Calu3 (cell line): ENCODE measurements at regions not wholly inside any gene's neighbourhood (a gene's known extent, or its start where the extent isn't known, plus 50 kb on each side); places are given as distances from the start of the nearest gene placed in this dataset.

ENCODE experiments used
- BruUV-seq: library from RNA; stranded (reverse); fragments of 400-500 nt; replicated peaks from 2 replicates; lab custom pipeline; 2021; lab: Mats Ljungman, UMichigan
- CTCF ChIA-PET: fragments of 300-600 bp; sonication (Branson Sonifier 250); formaldehyde crosslinking; loops from one replicate; lab custom pipeline; 2022; ENCODE audit warnings: antibody characterized with exemption; lab: Charles Lee
- DNase-seq: peaks from one replicate; pipeline ENCODE4 v3.0.0; 2022
- H3K27ac Mint-ChIP-seq: one replicate; pipeline ENCODE4 v1.8.0; 2022; ENCODE audit warnings: mixed read lengths; ENCODE audit not compliant: unreplicated experiment
- H3K27me3 Mint-ChIP-seq: one replicate; pipeline ENCODE4 v1.8.0; 2022; ENCODE audit warnings: mixed read lengths; ENCODE audit not compliant: unreplicated experiment
- H3K36me3 Mint-ChIP-seq: one replicate; pipeline ENCODE4 v1.8.0; 2022; ENCODE audit warnings: mild to moderate bottlenecking, moderate library complexity, mixed read lengths; ENCODE audit not compliant: insufficient read depth, unreplicated experiment
- H3K4me1 Mint-ChIP-seq: one replicate; pipeline ENCODE4 v1.8.0; 2022; ENCODE audit warnings: mild to moderate bottlenecking, low read depth, mixed read lengths; ENCODE audit not compliant: unreplicated experiment
- H3K4me3 Mint-ChIP-seq: one replicate; pipeline ENCODE4 v1.8.0; 2022; ENCODE audit warnings: mild to moderate bottlenecking, low read depth, moderate library complexity, mixed read lengths; ENCODE audit not compliant: unreplicated experiment
- H3K9me3 Mint-ChIP-seq: one replicate; pipeline ENCODE4 v1.8.0; 2022; ENCODE audit warnings: low read depth, mixed read lengths; ENCODE audit not compliant: unreplicated experiment
- intact Hi-C: fragments of 100-400 bp; cut with micrococcal nuclease; formaldehyde crosslinking; loops from one replicate; pipeline ENCODE4 v1.10.0; 2022; ENCODE audit not compliant: unreplicated experiment
- TF ChIP-seq, protein P1 (sequence below): fragments of 200-600 bp; IDR thresholded peaks from one replicate; pipeline ENCODE4 v1.8.0; 2022; ENCODE audit warnings: antibody characterized with exemption; ENCODE audit not compliant: unreplicated experiment

DNA sequence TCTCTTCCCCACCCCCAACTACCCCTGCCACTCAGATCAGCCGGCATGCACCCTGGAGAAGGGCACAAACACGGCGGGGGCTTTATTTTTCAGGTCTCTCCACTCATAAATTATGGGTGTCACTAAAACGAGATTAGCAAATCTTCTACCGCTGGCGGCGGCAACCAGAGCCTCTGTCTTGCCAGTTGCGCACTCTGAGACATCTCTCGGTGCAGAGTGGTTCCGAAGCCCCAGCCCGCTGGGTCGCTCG, 125.3 kb upstream of the C11orf58 start:
- Mint-ChIP-seq H3K4me1 (peaks cover 12% of the 10 kb centered on the region), H3K27ac (no peak overlapping the region)

DNA sequence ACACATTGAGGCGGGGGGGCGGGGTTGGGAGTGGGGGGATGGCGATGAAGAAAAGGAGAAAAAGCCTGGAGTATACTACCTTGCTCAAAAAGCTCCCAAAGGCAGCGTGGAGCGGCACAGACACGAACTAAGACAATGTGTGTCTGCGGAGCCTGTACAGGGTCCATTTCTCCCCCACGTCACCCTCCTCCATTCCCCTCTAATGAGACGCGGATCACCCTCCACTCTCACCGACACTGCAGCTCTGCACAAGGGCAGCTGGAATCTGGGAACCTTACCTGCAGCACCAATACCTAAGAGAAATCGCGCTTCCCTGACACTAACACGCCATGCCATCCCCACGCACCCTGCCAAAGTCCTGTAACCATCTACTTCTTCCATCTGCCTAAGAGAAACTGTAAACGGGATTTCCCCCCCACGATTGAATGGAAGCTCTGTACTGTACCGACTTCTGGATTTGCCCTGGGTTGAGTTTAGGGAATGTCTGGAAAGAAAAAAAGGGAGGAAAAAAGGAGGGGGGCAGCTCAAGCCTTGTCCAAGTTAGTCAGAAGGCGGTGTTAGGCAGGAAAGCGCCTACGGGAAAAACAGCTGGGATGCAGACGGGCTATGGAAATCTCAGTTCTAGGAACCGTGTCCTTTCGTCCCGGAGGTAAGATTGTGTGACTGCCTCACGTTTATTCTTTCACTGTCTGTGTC, 125.7 kb upstream of the C11orf58 start:
- no peak for DNase-seq
- Mint-ChIP-seq H3K27me3 (peaks cover 28% of the 10 kb centered on the region), H3K36me3 (peaks cover 18% of the 10 kb centered on the region), H3K27ac (no peak overlapping the region), H3K4me1 (peaks cover 12% of the 10 kb centered on the region), H3K9me3 (no peaks in the 10 kb centered on the region), H3K4me3 (peak overlapping the region; percentile 86)
- no TSS peak for BruUV-seq
- intact Hi-C loops = loop anchor here (2.0 to 10.0 kb wide), 3 partner anchors 760 to 1285 kb away; no protein-coding TSS in a partner anchor
- CTCF ChIA-PET = interaction anchor here (0.6 to 2.1 kb wide), 6 partner anchors 8 to 960 kb away, joined by 4 to 20 read pairs (median 4); no protein-coding TSS in a partner anchor
- TF ChIP-seq, protein P1, sequence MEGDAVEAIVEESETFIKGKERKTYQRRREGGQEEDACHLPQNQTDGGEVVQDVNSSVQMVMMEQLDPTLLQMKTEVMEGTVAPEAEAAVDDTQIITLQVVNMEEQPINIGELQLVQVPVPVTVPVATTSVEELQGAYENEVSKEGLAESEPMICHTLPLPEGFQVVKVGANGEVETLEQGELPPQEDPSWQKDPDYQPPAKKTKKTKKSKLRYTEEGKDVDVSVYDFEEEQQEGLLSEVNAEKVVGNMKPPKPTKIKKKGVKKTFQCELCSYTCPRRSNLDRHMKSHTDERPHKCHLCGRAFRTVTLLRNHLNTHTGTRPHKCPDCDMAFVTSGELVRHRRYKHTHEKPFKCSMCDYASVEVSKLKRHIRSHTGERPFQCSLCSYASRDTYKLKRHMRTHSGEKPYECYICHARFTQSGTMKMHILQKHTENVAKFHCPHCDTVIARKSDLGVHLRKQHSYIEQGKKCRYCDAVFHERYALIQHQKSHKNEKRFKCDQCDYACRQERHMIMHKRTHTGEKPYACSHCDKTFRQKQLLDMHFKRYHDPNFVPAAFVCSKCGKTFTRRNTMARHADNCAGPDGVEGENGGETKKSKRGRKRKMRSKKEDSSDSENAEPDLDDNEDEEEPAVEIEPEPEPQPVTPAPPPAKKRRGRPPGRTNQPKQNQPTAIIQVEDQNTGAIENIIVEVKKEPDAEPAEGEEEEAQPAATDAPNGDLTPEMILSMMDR = no peak

More for the DNA sequence above, 125.3 kb upstream of the C11orf58 start:
- DNase-seq = peak; percentile 10
- Mint-ChIP-seq H3K27me3 (peaks cover 28% of the 10 kb centered on the region), H3K36me3 (peaks cover 18% of the 10 kb centered on the region), H3K4me3 (peak overlapping the region; percentile 86), H3K9me3 (no peaks in the 10 kb centered on the region)
- TF ChIP-seq, protein P1 = no peak
- intact Hi-C loops = loop anchor here (2.0 to 10.0 kb wide), 3 partner anchors 760 to 1286 kb away; no protein-coding TSS in a partner anchor
- CTCF ChIA-PET = interaction anchor here (0.6 to 2.1 kb wide), 16 partner anchors 9 to 983 kb away, joined by 3 to 20 read pairs (median 4); no protein-coding TSS in a partner anchor
- no TSS peak for BruUV-seq

DNA sequence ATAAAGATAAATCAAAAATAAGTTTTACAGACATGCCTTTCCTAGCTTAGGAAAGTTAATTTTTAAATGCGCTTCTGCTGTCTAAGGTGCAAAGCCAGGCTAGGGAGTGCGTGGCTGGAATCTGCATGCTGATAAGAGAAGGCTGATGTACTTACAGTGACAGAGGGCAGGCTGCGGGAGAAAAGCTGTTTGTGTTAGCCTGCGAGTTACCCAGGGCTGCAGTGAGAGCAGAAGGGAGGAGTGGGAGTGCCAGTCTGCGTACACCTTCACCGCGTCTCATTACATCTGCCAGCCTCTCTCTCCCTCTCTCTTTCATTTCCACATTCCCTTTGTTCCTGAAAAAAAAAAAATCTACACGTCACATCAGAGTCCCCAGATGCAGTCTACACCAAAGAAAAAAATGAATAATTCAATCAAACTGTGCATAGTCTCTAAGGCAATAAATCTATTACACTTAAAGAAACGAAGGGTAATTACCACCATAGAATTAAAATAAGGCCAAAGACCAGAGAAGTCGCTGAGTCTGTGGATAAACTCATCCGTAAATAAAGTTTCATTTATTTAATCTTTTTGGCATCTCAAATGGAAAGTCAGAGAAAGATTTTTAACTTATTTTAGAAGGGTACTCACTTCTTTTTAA, 126.4 kb upstream of the C11orf58 start:
- Mint-ChIP-seq H3K36me3 (peaks cover 18% of the 10 kb centered on the region), H3K4me3 (no peak overlapping the region), H3K9me3 (no peaks in the 10 kb centered on the region), H3K4me1 (peaks cover 12% of the 10 kb centered on the region), H3K27ac (no peak overlapping the region), H3K27me3 (peaks cover 28% of the 10 kb centered on the region)
- DNase-seq = no peak
- CTCF ChIA-PET = interaction anchor here (0.6 to 1.8 kb wide), 2 partner anchors 756 to 762 kb away, joined by 4 read pairs; no protein-coding TSS in a partner anchor
- BruUV-seq = no TSS peak
- TF ChIP-seq, protein P1 = no peak
- intact Hi-C loops = loop anchor here (2.0 to 10.0 kb wide), 3 partner anchors 759 to 1285 kb away; no protein-coding TSS in a partner anchor

DNA sequence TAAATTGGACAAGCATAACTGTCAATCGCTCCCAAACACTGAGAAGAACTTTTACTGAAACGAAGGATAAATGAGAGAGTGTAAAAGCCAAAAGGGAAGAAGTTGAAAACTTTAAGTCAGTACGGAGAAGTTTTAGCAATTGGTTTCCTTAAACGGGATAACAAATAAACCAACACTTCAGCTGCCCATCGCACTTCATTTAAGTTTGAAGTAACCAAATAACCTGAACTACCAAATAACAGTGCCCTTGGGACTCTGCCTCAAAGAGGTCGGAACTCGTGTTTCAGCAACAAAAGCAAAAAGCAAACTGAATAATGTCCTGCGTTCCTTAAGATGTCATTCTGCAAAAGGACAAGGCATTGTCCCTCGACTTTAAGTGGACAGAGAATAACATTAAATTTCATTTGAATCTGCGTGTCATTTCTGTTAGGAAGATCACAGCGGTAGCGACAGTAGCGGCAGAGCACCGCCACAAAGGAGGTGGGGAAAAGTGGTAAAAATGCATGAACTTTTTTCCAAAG, 127.0 kb upstream of the C11orf58 start:
- no peak overlapping the region for H3K4me3 Mint-ChIP-seq
- no peaks in the 10 kb centered on the region for H3K9me3 Mint-ChIP-seq
- H3K4me1 Mint-ChIP-seq = peaks cover 12% of the 10 kb centered on the region
- intact Hi-C loops = loop anchor here (5.0 to 10.0 kb wide), 2 partner anchors 947 to 1284 kb away; no protein-coding TSS in a partner anchor
- no peak for DNase-seq
- TF ChIP-seq, protein P1 = no peak
- BruUV-seq = no TSS peak
- H3K27me3 Mint-ChIP-seq = peaks cover 28% of the 10 kb centered on the region
- CTCF ChIA-PET = no interaction called here
- H3K36me3 Mint-ChIP-seq = peaks cover 18% of the 10 kb centered on the region
- H3K27ac Mint-ChIP-seq = no peak overlapping the region
